ENCODE measurements at regions not wholly inside any gene's neighbourhood (a gene's known extent, or its start where the extent isn't known, plus 50 kb on each side); places are given as distances from the start of the nearest gene placed in this dataset.
"Not testable (repeated sequence)": the region's sequence is repeated elsewhere in the genome, so short reads cannot be mapped to it uniquely, and the experiment has no call there.

DNA sequence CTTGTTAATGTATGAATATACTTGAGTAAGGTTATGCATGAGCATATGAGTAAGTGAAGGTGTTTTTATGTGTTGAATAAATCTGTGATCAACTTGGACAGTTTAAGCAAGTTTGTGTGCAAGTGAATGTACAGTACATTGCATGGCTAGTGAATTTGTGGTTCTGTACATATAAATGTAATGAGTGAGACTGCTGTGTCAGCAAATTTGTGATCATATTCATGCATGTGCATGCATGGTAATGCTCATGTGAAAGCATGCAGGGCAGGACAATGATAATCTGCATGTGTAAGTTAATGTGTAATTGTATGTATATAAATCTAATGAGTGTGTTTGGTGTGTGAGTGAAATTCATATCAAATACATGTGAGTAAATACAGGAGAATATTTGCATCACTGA, 188.5 kb downstream of the PWWP3B start:
- DNase-seq (ENCODE audit: low spot score), result no peak

DNA sequence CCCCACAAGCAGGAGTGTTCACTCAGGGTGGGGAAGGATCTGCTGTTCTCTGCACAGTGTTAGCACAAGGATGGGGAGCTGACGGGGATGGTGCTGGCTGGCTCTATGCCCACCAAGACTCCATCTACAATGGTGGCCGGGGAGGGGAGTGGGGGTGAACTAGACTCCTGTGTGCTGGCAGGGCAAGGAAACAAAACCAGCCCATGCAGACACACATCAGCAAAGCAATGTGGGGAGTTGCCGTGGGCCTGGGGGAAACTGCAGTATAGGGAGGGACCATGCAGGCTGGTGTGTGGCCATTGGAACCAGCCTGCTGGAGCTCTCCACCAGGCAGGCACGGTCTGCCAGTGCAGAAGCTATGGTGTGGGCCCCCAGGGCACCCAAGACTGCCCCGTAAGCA, 195.1 kb downstream of the PWWP3B start:
- no peak for DNase-seq (ENCODE audit: low spot score)

DNA sequence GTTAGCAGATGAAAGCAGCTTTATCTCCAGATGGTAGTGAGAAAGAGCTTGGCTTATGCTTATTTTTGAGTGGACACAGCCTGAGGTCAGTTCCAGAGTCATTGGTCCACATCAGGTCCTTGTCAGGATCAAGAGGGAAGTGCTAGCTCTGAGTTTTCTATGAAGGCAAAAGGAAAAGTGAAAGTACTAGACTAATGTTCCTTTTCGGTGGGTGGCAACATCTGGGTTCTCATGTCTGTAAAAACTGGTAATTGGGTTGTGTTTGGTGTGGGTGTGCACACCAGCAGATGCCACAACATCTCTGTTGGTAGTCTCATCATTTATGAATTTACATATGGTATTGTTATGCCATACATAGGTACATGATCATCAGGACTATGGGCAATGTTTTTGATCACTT, 210.5 kb downstream of the PWWP3B start:
- DNase-seq (ENCODE audit: low spot score), result no peak

GRCh38 chrX:106391284-106391911, 220.4 kb upstream of the RADX start:
- DNase-seq (ENCODE audit: low spot score), result no peak

- no peak for DNase-seq (ENCODE audit: low spot score)
Observed at GRCh38 chrX:106392346-106392745, 219.4 kb upstream of the RADX start.

DNA sequence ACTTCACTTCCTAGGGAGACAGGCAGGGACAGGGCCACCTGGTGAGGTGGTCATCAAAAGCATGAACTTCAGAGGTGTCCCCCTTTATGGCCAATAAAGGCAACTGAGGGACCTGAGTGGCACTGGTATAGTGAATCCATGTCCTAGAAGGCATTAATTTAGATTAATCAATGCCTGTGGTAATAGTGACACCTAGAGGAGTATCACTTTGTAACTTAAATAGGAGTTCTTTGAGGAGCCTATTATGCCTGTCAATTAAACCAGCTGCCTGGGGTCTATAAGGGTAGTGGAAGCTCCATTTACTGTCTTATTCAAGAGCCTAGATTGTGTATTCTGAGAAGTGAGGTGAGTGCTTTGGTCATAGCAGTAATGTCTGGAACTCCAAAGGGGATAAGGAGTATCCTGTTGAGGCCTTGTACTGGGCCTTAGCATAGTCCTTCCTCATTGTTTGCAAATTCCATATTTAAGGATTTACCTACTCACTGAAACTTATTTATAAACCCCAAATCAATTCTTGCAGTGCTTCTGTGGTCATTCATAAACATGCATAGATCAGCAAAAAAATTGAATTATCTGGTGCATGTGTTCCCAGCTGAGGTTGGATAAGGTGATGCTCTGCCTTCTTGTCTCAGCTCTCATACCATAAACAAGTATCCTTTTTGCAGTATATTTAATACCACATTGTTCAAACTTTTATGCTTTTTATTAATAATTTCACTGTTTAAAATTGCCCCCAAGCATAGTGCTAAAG, 213.8 kb upstream of the RADX start:
- no peak for DNase-seq (ENCODE audit: low spot score)

GRCh38 chrX:106401965-106402559, 209.7 kb upstream of the RADX start:
- no peak for DNase-seq (ENCODE audit: low spot score)

DNA sequence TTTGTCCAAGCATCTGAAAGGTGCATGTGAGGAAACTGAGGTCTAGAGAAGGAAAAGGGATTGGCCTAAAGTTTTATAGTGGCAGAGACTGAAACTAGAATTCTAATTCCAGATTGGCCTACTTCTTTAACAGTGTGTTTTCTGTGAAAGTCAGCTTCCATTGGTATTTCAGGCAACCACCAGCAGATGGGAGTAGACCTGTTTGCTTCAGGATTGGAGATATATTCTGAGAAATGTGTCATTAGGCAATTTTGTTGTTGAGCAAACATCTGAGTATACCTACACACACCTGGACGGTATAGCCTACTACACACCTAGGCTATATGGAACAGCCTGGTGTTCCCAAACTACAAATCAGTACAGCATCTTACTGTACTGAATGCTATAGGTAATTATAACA, 207.3 kb upstream of the RADX start:
- DNase-seq (ENCODE audit: low spot score), result no peak

DNA sequence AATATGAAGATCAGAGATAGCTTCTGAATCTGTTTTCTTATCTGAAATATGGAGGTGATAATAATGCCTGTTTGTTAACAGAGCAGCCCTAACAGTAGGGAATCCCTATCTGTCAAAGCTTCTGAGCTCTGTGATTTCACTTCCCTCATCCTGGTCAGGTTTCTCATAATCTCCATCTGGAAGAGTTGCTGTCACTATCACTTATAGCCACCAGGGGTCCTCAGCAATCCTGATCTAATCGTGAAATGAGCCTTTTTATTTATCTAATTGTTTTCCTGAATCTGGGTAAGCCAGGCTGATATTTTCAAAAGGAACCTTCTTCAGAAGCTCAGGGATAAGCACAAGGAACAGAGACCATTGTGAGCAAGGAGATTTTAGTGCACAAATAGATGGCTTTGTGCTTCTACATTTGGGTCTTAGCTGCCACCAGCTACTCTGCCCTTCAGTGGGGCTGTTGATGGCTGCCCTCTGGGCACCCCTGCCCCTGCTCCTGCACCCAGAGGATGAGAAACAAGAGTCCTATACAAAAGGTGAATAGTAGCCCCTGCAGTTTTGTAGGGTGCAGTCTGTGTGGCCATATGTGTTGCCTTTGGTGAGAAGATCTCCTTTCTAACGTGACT, 196.4 kb upstream of the RADX start:
- DNase-seq (ENCODE audit: low spot score), result no peak

DNA sequence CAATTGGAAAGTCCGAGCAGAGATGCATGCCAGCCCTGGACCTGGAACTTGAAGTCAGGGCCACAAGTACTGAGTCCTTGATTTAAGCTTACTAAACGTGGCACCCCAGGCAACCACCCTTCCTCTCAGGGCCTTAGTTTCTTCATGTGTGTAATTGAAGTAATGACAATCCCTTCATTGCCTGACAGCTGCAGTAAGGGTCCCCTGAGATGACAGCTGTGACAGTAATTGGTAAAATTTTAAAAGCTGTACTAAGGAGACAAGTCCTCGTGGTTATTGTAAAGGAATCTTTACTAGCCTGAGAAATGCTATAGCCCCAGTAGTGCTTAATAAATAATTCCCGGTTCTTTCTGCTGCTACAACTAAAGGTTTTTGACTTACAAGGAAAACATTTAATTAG, 175.1 kb upstream of the RADX start:
- no peak for DNase-seq (ENCODE audit: low spot score)

DNA sequence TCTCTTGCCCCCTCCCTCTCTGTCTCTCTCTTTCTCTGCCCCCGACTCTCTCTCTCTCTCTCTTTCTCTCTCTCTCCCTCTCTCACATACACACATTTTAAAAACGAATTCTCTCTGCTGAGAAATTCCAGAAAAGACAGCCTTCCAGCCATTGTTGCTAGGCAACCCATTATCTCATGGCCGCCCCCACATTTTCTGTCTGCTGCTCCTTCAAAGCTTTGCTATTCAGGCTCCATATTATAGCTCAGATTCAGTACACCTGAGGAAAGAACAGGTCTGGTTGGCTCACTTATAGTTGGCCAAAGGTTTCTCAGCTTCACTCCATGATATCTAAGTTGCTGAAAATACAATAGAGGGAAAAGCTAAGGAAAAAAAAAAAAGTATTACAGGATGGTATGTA, 174.4 kb upstream of the RADX start:
- DNase-seq (ENCODE audit: low spot score), result peak; percentile 33

- peak; percentile 12 for DNase-seq (ENCODE audit: low spot score)
Observed at GRCh38 chrX:106450405-106450804, 161.4 kb upstream of the RADX start.

GRCh38 chrX:106451933-106452332, 159.8 kb upstream of the RADX start:
- no peak for DNase-seq (ENCODE audit: low spot score)

DNA sequence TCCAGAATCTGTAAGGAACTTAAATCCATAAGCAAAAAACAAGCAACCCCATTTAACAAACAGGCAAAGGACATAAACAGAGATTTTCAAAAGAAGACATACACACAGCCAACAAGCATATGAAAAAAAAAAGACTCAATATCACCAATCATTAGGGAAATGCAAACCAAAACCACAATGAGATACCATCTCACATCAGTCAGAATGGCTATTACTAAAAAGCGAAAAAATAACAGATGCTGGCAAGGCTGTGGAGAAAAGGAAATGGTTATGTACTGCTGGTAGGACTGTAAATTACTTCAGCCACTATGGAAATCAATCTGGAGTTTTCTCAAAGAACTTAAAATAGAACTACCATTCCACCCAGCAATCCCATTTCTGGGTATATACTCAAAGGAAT, 156.8 kb upstream of the RADX start:
- no peak for DNase-seq (ENCODE audit: low spot score)

GRCh38 chrX:106457802-106458201, 154.0 kb upstream of the RADX start:
- DNase-seq (ENCODE audit: low spot score), result no peak

- no peak for DNase-seq (ENCODE audit: low spot score)
Observed at GRCh38 chrX:106467422-106467821, 144.4 kb upstream of the RADX start.

- DNase-seq (ENCODE audit: low spot score), result no peak
Observed at GRCh38 chrX:106467943-106468342, 143.8 kb upstream of the RADX start.

- no peak for DNase-seq (ENCODE audit: low spot score)
Observed at GRCh38 chrX:106468433-106468832, 143.3 kb upstream of the RADX start.

GRCh38 chrX:106479920-106480319, 131.9 kb upstream of the RADX start:
- no peak for DNase-seq (ENCODE audit: low spot score)

DNA sequence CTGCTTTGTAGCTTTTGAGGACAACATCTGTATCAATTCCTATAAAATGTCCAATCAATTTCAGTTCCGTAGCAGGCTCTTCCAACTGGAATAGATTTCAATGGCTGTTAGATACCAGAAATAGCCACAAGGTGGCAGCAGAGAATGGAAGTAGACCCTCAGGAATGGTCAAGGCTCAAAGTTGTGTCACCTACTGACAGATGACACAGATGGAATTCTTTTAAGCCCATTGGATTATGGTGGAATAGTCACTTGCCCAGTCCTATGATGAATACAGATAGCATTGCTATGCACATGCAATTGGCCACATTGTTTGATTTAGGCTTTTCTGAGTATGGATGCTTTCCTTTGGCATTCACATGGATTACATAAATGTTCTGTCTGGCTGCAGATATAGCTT, 130.4 kb upstream of the RADX start:
- peak; percentile 23 for DNase-seq (ENCODE audit: low spot score)

GRCh38 chrX:106484233-106484632, 127.5 kb upstream of the RADX start:
- DNase-seq (ENCODE audit: low spot score), result no peak

- DNase-seq (ENCODE audit: low spot score), result not testable (repeated sequence)
Observed at GRCh38 chrX:106493210-106493816, 118.5 kb upstream of the RADX start.

DNA sequence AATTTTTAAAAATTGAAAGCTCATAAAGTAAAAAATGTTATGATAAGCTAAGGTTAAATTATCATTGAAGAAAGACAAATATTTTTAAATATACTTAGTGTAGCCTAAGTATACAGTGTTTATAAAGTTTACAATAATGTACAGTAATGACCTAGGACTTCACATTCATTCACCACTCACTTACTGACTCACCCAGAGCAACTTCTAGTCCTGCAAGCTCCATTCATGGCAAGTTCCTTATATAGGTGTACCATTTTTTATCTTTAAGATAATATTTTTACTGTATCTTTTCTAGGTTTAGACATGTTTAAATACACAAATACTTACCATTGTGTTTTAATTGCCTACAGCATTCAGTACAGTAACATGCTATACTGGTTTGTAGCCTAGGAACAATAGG, 112.3 kb upstream of the RADX start:
- no peak for DNase-seq (ENCODE audit: low spot score)

Data from putamen (tissue), 1 donor.